HAP-1 (cell line): ENCODE measurements at regions not wholly inside any gene's neighbourhood (a gene's known extent, or its start where the extent isn't known, plus 50 kb on each side); places are given as distances from the start of the nearest gene placed in this dataset.

Experiments
- DNase-seq, 2 experiments: peaks; one replicate each; pipeline ENCODE4 v3.0.0-alpha.2; 2016 to 2020; ENCODE audit warnings: low spot score in 2 of 2
- H3K27me3 ChIP-seq: fragments of 250-450 bp; sonication (Bioruptor Pico); 2 replicates; pipeline ENCODE4 v1.5.1; 2020; ENCODE audit warnings: low read depth, mild to moderate bottlenecking, moderate library complexity
- H3K36me3 ChIP-seq: fragments of 250-450 bp; sonication (Bioruptor Pico); replicated peaks from 2 replicates; pipeline ENCODE4 v1.5.1; 2020; ENCODE audit warnings: mild to moderate bottlenecking
- H3K4me1 ChIP-seq: fragments of 250-450 bp; sonication (Bioruptor Pico); 2 replicates; pipeline ENCODE4 v1.5.1; 2020; ENCODE audit warnings: mild to moderate bottlenecking
- H3K4me3 ChIP-seq: fragments of 250-450 bp; sonication (Bioruptor Pico); 2 replicates; pipeline ENCODE4 v1.5.1; 2020; ENCODE audit warnings: mild to moderate bottlenecking, moderate library complexity
- H3K9me3 ChIP-seq: fragments of 250-450 bp; sonication (Bioruptor Pico); 2 replicates; pipeline ENCODE4 v1.5.1; 2020; ENCODE audit warnings: mild to moderate bottlenecking, moderate library complexity
- in situ Hi-C: fragments of 300-500 bp; cut with MboI; formaldehyde crosslinking; loops from 3 replicates; pipeline ENCODE4 v1.14.3; 2020; ENCODE audit warnings: low sequenced_read_pairs, inconsistent platforms, mixed read lengths

DNA sequence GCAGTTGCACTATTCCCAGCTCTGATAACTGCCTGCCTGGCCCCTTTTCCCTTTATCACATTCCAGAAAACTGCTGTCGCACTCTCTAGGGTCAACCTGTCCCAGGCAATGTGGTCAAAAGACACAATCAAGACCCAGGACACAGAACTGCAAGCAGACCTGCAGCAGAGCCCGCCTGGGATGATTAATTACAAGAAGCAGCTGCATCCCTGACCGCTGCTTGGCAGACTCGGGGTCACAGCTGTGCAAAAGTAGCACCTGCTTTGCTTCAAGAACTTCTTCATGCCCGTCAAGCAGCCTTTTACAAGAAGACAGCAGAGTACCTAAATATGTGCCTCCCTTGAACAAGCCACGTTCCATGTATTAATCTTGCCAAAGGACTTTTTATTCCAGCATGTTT, 120.0 kb upstream of the ST8SIA2 start:
- no peaks in the 10 kb centered on the region for H3K36me3 ChIP-seq
- H3K9me3 ChIP-seq: no peaks in the 10 kb centered on the region
- no peak overlapping the region for H3K4me3 ChIP-seq
- no peaks in the 10 kb centered on the region; the same call in 1 of the 2 replicates for H3K27me3 ChIP-seq
- no peak for DNase-seq
- in situ Hi-C loops: no loop called here
- no peaks in the 10 kb centered on the region for H3K4me1 ChIP-seq

DNA sequence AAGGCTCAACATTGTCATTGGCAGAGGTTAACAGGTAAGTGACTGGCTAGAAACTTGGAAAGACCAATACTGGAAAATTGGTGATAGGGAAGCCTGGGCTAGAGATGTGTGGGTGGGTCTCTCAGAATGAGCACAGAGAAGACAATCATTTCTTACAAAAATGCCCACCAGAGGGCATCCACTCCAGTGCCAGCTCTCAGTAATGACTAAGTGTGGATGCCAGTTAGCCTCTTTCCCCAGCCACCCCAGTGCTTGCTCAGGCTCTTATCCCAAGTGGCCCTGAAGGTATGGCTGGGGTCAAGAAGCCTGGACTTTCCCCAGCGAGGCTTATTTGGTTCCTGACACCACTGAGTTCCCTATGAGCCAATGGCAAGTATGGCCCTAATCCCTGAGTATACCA, 115.9 kb upstream of the ST8SIA2 start:
- no peak for DNase-seq
- Histone ChIP-seq H3K27me3 (peaks cover 7% of the 10 kb centered on the region; the same call in 1 of the 2 replicates), H3K36me3 (no peaks in the 10 kb centered on the region), H3K4me3 (no peak overlapping the region), H3K4me1 (no peaks in the 10 kb centered on the region), H3K9me3 (no peaks in the 10 kb centered on the region)
- in situ Hi-C loops: no loop called here

DNA sequence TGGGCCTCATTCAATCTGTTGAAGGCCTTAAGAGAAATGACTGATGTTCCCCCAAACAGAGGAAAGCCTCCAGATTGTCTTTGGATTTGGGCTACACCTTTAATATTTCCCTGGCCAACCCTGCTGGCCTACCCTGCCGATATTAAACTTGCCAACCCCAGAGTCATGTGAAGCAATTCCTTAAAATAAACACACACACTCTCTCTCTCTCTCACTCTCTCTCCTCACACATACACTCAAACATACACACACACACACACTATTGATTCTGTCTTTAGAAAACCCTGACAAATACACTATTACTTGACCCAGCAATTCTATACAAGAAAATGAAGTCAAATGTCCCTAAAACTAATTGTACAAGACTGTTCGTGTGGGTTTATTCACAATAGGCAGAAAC, 109.9 kb upstream of the ST8SIA2 start:
- Histone ChIP-seq H3K4me3 (no peak overlapping the region), H3K27me3 (peaks cover 10% of the 10 kb centered on the region; the same call in 1 of the 2 replicates), H3K36me3 (no peaks in the 10 kb centered on the region), H3K9me3 (no peaks in the 10 kb centered on the region), H3K4me1 (no peaks in the 10 kb centered on the region)
- in situ Hi-C loops: no loop called here
- DNase-seq: no peak

GRCh38 chr15:92288755-92289154, 104.9 kb upstream of the ST8SIA2 start:
- DNase-seq: no peak
- Histone ChIP-seq H3K36me3 (no peaks in the 10 kb centered on the region), H3K4me1 (no peaks in the 10 kb centered on the region), H3K9me3 (no peaks in the 10 kb centered on the region), H3K27me3 (peaks cover 7% of the 10 kb centered on the region), H3K4me3 (no peak overlapping the region)
- in situ Hi-C loops: no loop called here

- no peak overlapping the region for H3K4me3 ChIP-seq
- no peaks in the 10 kb centered on the region for H3K9me3 ChIP-seq
- no peak for DNase-seq
- H3K27me3 ChIP-seq: peaks cover 9% of the 10 kb centered on the region
- H3K36me3 ChIP-seq: no peaks in the 10 kb centered on the region
- no peaks in the 10 kb centered on the region for H3K4me1 ChIP-seq
- in situ Hi-C loops: no loop called here
These were observed 103.9 kb upstream of the ST8SIA2 start for GRCh38 chr15:92289733-92290132.

GRCh38 chr15:92290359-92290992, 103.2 kb upstream of the ST8SIA2 start:
- H3K27me3 ChIP-seq: peaks cover 9% of the 10 kb centered on the region
- H3K4me3 ChIP-seq: no peak overlapping the region
- H3K36me3 ChIP-seq: no peaks in the 10 kb centered on the region
- no peaks in the 10 kb centered on the region for H3K4me1 ChIP-seq
- H3K9me3 ChIP-seq: no peaks in the 10 kb centered on the region
- no peak for DNase-seq
- in situ Hi-C loops: no loop called here

- Histone ChIP-seq H3K27me3 (peaks cover 8% of the 10 kb centered on the region), H3K36me3 (no peaks in the 10 kb centered on the region), H3K4me1 (no peaks in the 10 kb centered on the region), H3K9me3 (no peaks in the 10 kb centered on the region), H3K4me3 (no peak overlapping the region)
- in situ Hi-C loops: no loop called here
- no peak for DNase-seq
These were observed 101.8 kb upstream of the ST8SIA2 start for GRCh38 chr15:92291900-92292299.

DNA sequence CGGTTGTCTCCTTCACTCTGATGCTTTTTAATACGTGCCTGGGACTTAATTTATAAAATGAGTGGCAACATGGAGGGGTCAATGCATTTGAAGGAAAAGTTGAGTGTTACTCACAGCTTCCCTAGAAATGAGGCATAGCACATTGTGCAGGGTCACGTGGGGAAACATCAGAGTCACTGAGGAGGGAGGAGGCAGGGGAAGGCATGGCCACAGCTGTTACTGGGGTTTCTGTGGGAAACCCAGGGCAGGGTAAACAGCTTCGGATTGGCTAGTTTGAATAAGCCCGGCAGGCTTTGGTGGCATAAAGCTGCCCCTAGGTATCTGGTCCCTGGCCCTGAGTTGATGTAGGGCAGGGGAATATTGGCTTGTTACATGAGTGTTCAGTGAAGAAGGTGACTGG, 98.9 kb upstream of the ST8SIA2 start:
- no peak for DNase-seq
- H3K4me1 ChIP-seq: no peaks in the 10 kb centered on the region
- H3K4me3 ChIP-seq: no peak overlapping the region
- in situ Hi-C loops: no loop called here
- peaks cover 8% of the 10 kb centered on the region for H3K27me3 ChIP-seq
- no peaks in the 10 kb centered on the region for H3K36me3 ChIP-seq
- no peaks in the 10 kb centered on the region for H3K9me3 ChIP-seq

- H3K27me3 ChIP-seq: peaks cover 8% of the 10 kb centered on the region
- in situ Hi-C loops: no loop called here
- H3K4me3 ChIP-seq: no peak overlapping the region
- no peaks in the 10 kb centered on the region for H3K4me1 ChIP-seq
- no peaks in the 10 kb centered on the region; the same call in 1 of the 2 replicates for H3K9me3 ChIP-seq
- no peak for DNase-seq
- H3K36me3 ChIP-seq: no peaks in the 10 kb centered on the region
These were observed 89.3 kb upstream of the ST8SIA2 start for GRCh38 chr15:92304223-92304975.

DNA sequence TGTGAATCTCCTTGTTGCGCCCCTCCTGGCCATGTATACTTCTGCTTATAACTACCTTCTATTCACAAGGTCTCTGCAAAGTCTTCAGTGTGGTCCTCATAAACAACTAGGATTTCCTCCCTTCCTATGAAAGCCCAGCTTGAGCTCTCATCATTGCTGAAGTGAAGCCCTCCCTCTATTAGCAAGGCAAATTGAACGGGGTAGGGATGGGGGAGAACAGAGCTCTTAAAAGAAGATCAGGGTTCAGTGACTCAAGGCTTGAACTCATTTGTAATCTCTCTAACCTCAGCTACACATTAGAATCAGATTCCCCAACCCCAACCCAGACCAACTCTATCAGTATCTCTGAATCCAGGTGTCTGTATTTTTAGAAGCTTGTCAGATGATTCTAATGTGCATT, 88.3 kb upstream of the ST8SIA2 start:
- DNase-seq: no peak
- Histone ChIP-seq H3K36me3 (no peaks in the 10 kb centered on the region), H3K4me3 (no peak overlapping the region), H3K9me3 (no peaks in the 10 kb centered on the region; the same call in 1 of the 2 replicates), H3K4me1 (no peaks in the 10 kb centered on the region), H3K27me3 (peaks cover 8% of the 10 kb centered on the region)
- in situ Hi-C loops: no loop called here

- Histone ChIP-seq H3K4me1 (no peaks in the 10 kb centered on the region), H3K36me3 (no peaks in the 10 kb centered on the region), H3K4me3 (no peak overlapping the region), H3K9me3 (no peaks in the 10 kb centered on the region; the same call in 1 of the 2 replicates), H3K27me3 (peaks cover 8% of the 10 kb centered on the region)
- peak; percentile 16 to 19 for DNase-seq
- in situ Hi-C loops: no loop called here
These were observed 87.0 kb upstream of the ST8SIA2 start for GRCh38 chr15:92306663-92307062.

- H3K4me3 ChIP-seq: no peak overlapping the region
- peaks cover 2% of the 10 kb centered on the region; the same call in 1 of the 2 replicates for H3K27me3 ChIP-seq
- DNase-seq: no peak
- H3K4me1 ChIP-seq: no peaks in the 10 kb centered on the region
- H3K9me3 ChIP-seq: no peaks in the 10 kb centered on the region
- no peaks in the 10 kb centered on the region for H3K36me3 ChIP-seq
- in situ Hi-C loops: no loop called here
These were observed 78.5 kb upstream of the ST8SIA2 start for GRCh38 chr15:92315144-92315543.

DNA sequence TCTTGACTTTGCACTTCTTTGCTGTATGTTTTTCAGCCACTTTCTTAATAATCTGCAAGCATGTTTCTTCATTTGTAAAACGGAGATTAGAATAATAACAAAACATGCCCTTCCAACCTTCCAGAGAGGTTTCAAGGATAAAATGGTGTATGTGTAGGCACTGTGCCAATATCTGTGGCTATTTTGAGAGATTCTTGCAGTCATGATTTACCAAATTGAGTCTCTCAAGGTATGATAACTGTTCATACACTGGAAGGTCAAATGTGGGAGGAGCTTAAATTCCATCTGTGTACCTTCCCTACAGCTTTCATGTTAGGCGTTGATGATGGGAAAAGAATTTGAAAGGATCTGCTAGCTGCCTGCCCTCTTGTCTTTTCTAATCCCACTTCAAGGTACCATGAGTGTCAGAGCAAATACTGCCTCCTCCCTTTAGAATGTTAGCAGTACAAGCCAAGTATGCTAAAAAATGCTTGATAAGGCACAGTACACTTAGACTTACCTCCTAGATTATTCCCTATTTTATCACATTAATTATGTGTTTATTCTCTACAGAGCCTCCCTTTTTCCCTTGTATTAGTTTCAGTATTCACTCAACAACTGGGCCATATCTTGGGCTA, 78.0 kb upstream of the ST8SIA2 start:
- DNase-seq: no peak
- Histone ChIP-seq H3K9me3 (no peaks in the 10 kb centered on the region), H3K4me3 (no peak overlapping the region), H3K27me3 (peaks cover 2% of the 10 kb centered on the region; the same call in 1 of the 2 replicates), H3K4me1 (no peaks in the 10 kb centered on the region), H3K36me3 (no peaks in the 10 kb centered on the region)
- in situ Hi-C loops: no loop called here
